Muscle layer of colon (tissue), 2 donors: ENCODE measurements at regions not wholly inside any gene's neighbourhood (a gene's known extent, or its start where the extent isn't known, plus 50 kb on each side); places are given as distances from the start of the nearest gene placed in this dataset.

Experiments
- H3K27ac ChIP-seq: one replicate; pipeline ENCODE4 v1.7.0; 2013; ENCODE audit warnings: low read depth, mild to moderate bottlenecking, low read length, moderate library complexity
- H3K27me3 ChIP-seq, 2 donors: one replicate each; pipeline ENCODE4 v1.7.0; 2013; ENCODE audit warnings: low read length in 2 of 2, mild to moderate bottlenecking in 2 of 2; ENCODE audit not compliant: insufficient read depth in 2 of 2, control insufficient read depth in 1 of 2
- H3K36me3 ChIP-seq: one replicate; pipeline ENCODE4 v1.7.0; 2013; ENCODE audit warnings: mild to moderate bottlenecking, low read length; ENCODE audit not compliant: insufficient read depth
- H3K4me1 ChIP-seq: one replicate; pipeline ENCODE4 v1.7.0; 2013; ENCODE audit warnings: mild to moderate bottlenecking, low read length; ENCODE audit not compliant: insufficient read depth
- H3K4me3 ChIP-seq, 2 donors: one replicate each; pipeline ENCODE4 v1.7.0; 2013; ENCODE audit warnings: low read length in 2 of 2, low read depth in 1 of 2, mild to moderate bottlenecking in 1 of 2, moderate library complexity in 1 of 2
- H3K9ac ChIP-seq: one replicate; pipeline ENCODE4 v1.7.0; 2013; ENCODE audit warnings: low read length
- H3K9me3 ChIP-seq: one replicate; pipeline ENCODE4 v1.7.0; 2013; ENCODE audit warnings: mild to moderate bottlenecking, low read length
- donor health status: abdominal sarcoma.
- donor health status: Adenocarcinoma of cecum.

DNA sequence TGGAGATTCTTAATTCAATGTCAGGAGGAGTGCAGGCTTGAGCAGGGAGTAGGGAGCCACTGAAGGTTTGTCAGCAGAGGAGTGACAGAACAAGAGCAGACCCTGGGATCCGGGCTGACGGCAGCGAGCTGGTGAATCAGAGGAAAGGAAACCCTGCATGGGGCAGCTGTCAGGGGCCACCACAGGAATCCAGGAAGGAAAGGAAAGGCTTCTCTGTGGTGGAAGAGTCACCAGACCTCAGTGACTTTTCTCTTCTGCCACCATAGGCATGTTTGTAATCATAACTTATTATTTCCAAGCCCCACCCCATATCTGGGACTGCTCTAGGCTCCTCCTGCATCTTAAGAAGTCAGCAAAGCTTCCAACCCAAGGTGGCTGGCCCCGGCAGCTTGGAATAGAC is 150.9 kb downstream of the BCOR start:
- Histone ChIP-seq H3K9me3 (no peaks in the 10 kb centered on the region), H3K4me3 (no peak overlapping the region), H3K9ac (no peak overlapping the region)

DNA sequence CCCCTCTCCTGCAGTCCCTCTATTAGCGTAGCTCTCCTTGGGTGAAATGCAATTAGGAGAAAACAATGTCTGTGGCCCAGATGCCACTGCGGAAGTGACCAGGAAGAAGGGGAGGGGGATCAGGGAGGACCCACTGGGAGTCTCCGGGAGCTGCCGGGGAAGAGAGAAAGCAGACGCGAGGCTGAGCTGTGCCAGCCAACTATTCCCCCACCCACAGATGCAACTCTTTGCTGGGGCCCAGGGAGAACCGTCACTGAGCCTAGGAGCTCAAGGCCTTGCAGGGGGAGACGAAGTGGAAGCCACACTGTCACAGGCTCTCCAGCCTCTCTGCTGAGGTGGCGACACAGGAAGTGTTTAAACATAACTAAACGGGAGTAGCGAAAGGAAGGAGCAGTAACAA is 149.2 kb downstream of the BCOR start:
- Histone ChIP-seq H3K4me3 (no peak overlapping the region), H3K9me3 (no peaks in the 10 kb centered on the region), H3K36me3 (no peaks in the 10 kb centered on the region), H3K9ac (no peak overlapping the region), H3K4me1 (no peaks in the 10 kb centered on the region), H3K27me3 (peaks cover 4 to 14% of the 10 kb centered on the region in 2 donors), H3K27ac (no peak overlapping the region)

More for the DNA sequence above, 150.9 kb downstream of the BCOR start:
- no peaks in the 10 kb centered on the region for H3K4me1 ChIP-seq
- H3K27me3 ChIP-seq, result peaks cover 4 to 16% of the 10 kb centered on the region in 2 donors
- no peaks in the 10 kb centered on the region for H3K36me3 ChIP-seq
- no peak overlapping the region for H3K27ac ChIP-seq

DNA sequence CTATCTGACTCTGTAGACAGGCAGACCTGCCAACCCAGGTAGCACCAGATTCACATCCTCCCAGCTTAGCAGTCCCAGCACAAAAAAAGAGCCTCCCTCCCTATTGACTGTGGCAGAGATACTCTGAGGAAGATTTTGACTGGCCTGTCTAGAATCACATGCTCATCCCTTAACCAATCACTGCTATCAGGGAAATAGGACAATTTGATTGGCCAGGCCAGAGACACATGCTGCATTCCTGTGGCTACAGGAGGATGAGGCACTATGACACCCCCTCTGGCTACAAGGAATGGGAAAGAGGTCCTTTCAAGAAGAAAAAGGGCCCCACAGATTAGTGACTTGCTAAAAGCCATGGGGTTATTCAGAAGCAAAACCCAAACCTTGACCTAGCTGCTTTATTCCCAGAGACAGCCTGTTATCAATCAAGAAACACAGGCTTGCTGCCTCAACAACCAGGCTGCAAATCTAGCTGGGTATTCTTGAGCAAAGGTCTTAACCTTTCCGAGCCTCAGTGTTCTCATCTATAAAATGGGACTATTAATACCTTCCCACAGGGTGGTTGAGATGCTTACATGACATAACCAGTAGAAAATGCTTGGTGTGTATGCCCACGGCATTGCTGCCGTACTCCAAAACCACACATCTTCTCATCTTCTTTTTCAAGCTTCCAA is 147.6 kb downstream of the BCOR start:
- Histone ChIP-seq H3K27me3 (peaks cover 4 to 14% of the 10 kb centered on the region in 2 donors), H3K27ac (no peak overlapping the region), H3K4me3 (no peak overlapping the region), H3K4me1 (no peaks in the 10 kb centered on the region), H3K9ac (no peak overlapping the region), H3K36me3 (no peaks in the 10 kb centered on the region), H3K9me3 (no peaks in the 10 kb centered on the region)

DNA sequence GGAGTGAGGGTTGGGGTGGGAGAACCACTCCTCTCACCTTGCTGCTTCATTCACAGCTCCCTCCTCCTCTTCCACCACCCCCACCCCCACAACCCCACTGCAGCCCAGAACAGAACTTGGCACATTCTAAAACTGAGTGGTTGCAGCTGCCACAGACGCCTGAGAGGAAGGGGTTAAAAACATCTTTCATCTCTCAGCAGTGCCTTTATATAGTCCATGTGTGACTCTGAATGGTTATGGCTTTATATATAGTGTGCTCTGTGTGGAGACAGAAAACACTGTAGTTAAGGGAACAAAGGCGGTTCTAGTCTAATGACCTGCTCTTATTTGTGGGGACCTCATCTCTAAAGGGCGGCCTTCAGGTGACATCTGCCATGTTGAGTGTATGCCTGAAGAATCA is 144.8 kb downstream of the BCOR start:
- Histone ChIP-seq H3K9ac (no peak overlapping the region), H3K27me3 (peaks cover 0 to 14% of the 10 kb centered on the region in 2 donors), H3K4me3 (no peak overlapping the region), H3K9me3 (no peaks in the 10 kb centered on the region), H3K4me1 (no peaks in the 10 kb centered on the region), H3K36me3 (no peaks in the 10 kb centered on the region), H3K27ac (no peak overlapping the region)

DNA sequence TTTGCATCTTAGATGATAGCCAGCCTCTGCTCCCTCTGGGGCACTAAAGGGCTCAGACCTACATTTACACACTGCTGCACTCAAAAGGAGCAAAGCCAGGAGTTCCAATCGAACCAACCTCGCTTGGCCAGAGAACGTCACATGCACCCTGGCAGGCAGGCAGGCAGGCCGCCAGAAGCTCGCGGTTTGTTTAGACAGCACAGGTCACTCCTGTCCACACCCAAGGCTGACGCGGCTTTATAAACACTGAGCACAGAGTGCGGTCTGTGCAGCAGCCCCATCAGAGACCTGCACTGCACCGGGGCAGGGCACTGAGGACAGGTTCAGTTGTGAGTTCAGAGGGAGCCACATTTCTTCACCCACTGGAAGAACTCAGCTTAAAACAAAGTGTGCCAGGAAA is 143.9 kb downstream of the BCOR start:
- no peak overlapping the region for H3K9ac ChIP-seq
- no peak overlapping the region for H3K27ac ChIP-seq
- H3K36me3 ChIP-seq, result no peaks in the 10 kb centered on the region
- H3K4me3 ChIP-seq, result no peak overlapping the region
- peaks cover 0 to 14% of the 10 kb centered on the region in 2 donors for H3K27me3 ChIP-seq
- H3K9me3 ChIP-seq, result no peaks in the 10 kb centered on the region
- no peaks in the 10 kb centered on the region for H3K4me1 ChIP-seq

DNA sequence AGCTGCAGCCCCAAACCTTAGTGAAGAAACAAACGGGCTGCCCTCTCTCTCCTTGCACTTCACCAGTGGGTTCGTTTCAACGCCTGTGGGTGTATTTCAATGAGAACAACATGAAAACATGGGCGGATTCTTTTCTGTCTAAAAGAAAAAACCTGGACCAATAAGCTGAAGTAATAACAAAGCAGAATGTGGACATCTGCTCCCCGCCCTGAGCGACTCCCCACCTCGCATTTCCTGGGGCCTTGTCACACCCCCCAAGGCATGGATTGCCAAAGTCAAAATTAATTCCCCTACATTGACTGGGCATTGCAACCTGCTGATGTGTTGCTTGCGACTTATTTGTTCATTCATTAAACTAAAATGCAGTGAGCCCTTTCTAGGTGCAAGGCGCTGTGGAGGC is 142.9 kb downstream of the BCOR start:
- H3K4me1 ChIP-seq, result no peaks in the 10 kb centered on the region
- no peak overlapping the region for H3K27ac ChIP-seq
- peaks cover 0 to 9% of the 10 kb centered on the region in 2 donors for H3K27me3 ChIP-seq
- no peaks in the 10 kb centered on the region for H3K36me3 ChIP-seq
- H3K4me3 ChIP-seq, result no peak overlapping the region
- no peak overlapping the region for H3K9ac ChIP-seq
- no peaks in the 10 kb centered on the region for H3K9me3 ChIP-seq

DNA sequence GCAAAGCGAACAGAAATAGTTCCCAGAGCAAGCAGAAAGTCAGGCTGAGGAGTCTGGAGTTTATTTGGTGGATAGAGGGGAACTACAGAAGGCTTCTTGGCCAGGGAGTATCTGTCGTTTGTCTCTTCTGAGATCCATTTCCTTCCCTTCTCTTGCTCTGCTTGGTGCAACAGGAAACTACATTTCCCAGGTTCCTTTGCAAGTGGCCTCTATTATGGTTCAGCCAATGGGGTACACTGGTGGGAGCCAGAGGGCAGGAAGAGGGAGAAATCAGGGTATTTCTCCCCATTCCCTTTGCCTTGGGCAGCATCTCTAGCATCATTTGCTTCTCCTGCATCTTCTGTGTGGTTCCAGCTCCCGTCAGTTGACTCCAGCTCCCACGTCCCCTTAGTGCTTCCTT is 142.1 kb downstream of the BCOR start:
- peaks cover 0 to 9% of the 10 kb centered on the region in 2 donors for H3K27me3 ChIP-seq

DNA sequence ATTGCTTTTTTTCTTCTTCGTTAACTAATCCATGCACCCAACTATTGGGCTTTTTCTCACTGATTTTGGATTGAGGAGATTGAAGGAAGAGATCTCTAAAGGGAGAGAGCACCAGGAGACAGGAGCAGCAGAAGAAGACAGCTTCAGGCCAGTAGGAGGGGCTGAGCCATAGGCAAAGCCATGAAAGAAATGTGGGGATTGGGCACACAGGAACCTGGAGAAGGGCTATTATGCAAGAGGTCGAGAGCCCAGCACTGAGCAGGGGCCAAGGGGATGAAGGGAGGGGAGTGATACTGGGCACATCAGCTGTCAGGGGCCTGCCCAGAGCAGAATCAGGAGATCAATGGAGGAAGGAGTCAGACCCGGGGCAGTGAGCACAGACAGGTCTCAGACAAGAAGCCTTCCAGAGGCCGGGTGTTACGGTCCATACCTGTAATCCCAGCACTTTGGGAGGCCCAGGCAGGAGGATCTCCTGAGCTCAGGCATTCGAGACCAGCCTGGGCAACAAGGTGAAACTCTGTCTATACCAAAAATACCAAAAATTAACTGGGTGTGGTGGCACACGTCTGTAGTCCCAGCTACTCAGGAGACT is 140.9 kb downstream of the BCOR start:
- Histone ChIP-seq H3K27ac (no peak overlapping the region), H3K9ac (no peak overlapping the region), H3K27me3 (no peaks in the 10 kb centered on the region), H3K4me1 (no peaks in the 10 kb centered on the region), H3K36me3 (no peaks in the 10 kb centered on the region), H3K9me3 (no peaks in the 10 kb centered on the region), H3K4me3 (no peak overlapping the region)

More for the DNA sequence above, 142.1 kb downstream of the BCOR start:
- no peak overlapping the region for H3K27ac ChIP-seq
- no peak overlapping the region for H3K9ac ChIP-seq
- H3K4me3 ChIP-seq, result no peak overlapping the region
- H3K4me1 ChIP-seq, result no peaks in the 10 kb centered on the region
- no peaks in the 10 kb centered on the region for H3K9me3 ChIP-seq
- no peaks in the 10 kb centered on the region for H3K36me3 ChIP-seq

DNA sequence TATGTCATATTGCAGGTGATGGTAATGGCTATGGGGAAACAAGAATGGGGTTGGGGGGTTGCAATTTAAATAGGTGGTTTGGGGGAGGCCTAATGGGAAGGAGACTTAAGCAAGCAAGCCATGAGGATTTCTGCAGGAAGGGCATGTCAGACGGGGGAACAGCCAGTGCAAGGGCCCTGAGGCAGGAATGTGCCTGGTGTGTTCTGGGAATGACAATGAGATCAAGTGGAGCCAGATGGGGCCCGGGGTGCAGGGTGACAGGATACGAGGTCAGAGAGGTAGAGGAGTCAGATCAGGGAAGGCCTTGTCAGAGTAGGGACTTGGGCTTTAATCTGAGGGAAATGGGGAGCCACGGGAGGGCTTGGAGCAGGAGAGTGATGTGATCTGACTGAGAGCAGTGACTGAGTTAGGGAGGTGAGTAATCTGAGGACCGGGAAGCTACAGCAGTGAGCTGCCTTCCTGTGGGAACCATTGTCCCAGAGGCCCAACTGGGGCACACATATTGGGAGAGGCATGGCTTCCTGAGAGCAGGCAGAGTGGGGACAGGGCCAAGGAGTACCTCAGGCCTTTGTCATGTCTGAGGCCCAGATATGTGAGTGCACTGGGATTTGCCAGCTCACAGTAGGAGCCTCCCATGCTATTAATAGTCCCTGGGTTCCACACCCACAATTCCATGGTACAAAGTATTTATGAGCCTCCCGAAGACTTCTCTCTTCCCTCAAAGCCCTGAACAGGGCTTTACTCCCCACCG is 139.8 kb downstream of the BCOR start:
- Histone ChIP-seq H3K9ac (no peak overlapping the region), H3K36me3 (no peaks in the 10 kb centered on the region), H3K27ac (no peak overlapping the region), H3K4me1 (no peaks in the 10 kb centered on the region), H3K9me3 (no peaks in the 10 kb centered on the region), H3K4me3 (no peak overlapping the region), H3K27me3 (no peaks in the 10 kb centered on the region)

DNA sequence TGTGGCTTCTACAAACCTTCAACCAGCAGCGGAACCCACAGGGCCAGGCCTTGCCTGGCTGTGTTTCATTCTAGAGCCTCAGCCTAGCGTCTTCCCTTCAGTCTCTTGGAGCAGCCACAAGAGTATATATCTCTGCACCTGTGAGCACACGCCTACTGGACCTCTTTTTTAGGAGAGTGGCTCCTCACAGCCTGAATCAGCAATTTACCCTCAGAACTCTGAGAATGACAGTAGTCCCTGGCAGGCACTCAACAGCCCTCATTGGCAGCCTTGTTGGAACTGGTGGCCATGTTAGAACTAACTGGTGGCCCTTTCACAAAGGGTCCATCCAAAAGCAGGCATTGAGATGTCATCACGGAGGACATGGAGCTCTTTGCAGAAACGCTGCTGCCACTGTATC is 138.9 kb downstream of the BCOR start:
- Histone ChIP-seq H3K27ac (no peak overlapping the region), H3K27me3 (no peaks in the 10 kb centered on the region), H3K9ac (no peak overlapping the region), H3K4me3 (no peak overlapping the region), H3K36me3 (no peaks in the 10 kb centered on the region), H3K9me3 (no peaks in the 10 kb centered on the region), H3K4me1 (no peaks in the 10 kb centered on the region)

DNA sequence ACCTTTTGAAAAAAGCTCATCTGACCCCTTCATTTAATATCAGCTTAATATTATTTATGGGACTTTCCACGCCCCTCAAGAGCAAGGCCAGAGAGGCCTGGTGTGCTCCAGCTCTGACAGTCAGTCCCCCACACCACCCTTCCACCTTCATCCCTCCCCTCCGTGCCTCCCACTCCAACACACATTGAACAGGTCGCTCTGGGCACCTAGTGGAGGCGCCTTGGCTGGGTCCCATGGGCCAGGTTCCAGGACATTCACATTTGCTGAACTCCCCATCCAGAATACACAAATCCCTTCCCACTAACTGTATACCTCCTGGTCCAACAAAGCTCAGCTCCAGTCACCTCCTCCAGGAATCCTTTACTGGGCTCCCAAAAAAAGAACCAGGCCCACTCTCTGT is 137.5 kb downstream of the BCOR start:
- no peak overlapping the region for H3K9ac ChIP-seq
- no peaks in the 10 kb centered on the region for H3K4me1 ChIP-seq
- H3K9me3 ChIP-seq, result no peaks in the 10 kb centered on the region
- H3K36me3 ChIP-seq, result no peaks in the 10 kb centered on the region
- no peak overlapping the region for H3K4me3 ChIP-seq
- H3K27me3 ChIP-seq, result no peaks in the 10 kb centered on the region
- no peak overlapping the region for H3K27ac ChIP-seq
